Effector CD8-positive, alpha-beta T cell (primary cell): ENCODE measurements at regions not wholly inside any gene's neighbourhood (a gene's known extent, or its start where the extent isn't known, plus 50 kb on each side); places are given as distances from the start of the nearest gene placed in this dataset.
"Not testable (repeated sequence)": the region's sequence is repeated elsewhere in the genome, so short reads cannot be mapped to it uniquely, and the experiment has no call there.

ENCODE experiments used
- DNase-seq: peaks from one replicate; lab custom pipeline; 2025; lab: John Stamatoyannopoulos, UW

GRCh38 chr3:31184261-31185061 is 290.0 kb upstream of the GADL1 start:
- no peak for DNase-seq

DNA sequence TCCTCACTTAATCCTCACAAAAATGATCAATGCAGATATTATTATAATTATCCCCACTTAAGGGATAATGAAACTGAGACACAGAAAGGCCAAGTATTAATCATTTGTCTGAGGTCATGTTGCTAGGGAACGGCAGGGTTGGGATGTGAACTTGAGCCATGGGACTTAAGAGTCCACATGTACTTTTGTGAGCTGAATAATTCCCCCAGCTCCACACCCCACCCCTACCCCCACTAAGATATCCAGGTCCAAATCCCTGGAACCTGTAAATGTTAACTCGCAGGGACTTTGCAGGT is 290.5 kb upstream of the GADL1 start:
- no peak for DNase-seq

- DNase-seq = no peak
These were observed 291.6 kb upstream of the GADL1 start for GRCh38 chr3:31186041-31186440.

GRCh38 chr3:31187380-31187779 is 292.9 kb upstream of the GADL1 start:
- DNase-seq = no peak

- no peak for DNase-seq
These were observed 293.7 kb upstream of the GADL1 start for GRCh38 chr3:31188112-31188511.

DNA sequence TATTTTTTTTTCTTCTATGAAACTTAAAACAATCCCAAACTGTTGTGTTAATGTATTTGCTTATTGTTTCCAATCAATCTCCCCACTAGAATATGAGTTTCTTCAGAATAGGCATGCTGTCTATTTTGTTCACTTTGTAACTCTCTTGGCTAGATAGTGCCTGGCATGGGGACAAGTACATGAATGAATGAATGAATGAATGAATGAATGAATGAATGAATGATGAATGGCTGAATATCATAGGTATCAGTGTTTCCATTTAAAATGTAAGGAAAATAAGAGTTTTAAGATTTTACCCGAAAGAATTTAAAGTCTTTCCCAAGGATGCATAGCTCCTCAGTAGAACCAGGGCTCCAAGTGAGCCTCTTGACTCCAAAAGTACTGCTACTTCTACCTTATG is 294.9 kb upstream of the GADL1 start:
- no peak for DNase-seq

- DNase-seq = no peak
These were observed 295.5 kb upstream of the GADL1 start for GRCh38 chr3:31189971-31190370.

- no peak for DNase-seq
These were observed 296.9 kb upstream of the GADL1 start for GRCh38 chr3:31191354-31191753.

GRCh38 chr3:31193429-31193828 is 299.0 kb upstream of the GADL1 start:
- DNase-seq = no peak

GRCh38 chr3:31193871-31194270 is 299.4 kb upstream of the GADL1 start:
- no peak for DNase-seq

GRCh38 chr3:31196261-31196660 is 301.8 kb upstream of the GADL1 start:
- DNase-seq = no peak

GRCh38 chr3:31196881-31197364 is 302.5 kb upstream of the GADL1 start:
- DNase-seq = no peak

DNA sequence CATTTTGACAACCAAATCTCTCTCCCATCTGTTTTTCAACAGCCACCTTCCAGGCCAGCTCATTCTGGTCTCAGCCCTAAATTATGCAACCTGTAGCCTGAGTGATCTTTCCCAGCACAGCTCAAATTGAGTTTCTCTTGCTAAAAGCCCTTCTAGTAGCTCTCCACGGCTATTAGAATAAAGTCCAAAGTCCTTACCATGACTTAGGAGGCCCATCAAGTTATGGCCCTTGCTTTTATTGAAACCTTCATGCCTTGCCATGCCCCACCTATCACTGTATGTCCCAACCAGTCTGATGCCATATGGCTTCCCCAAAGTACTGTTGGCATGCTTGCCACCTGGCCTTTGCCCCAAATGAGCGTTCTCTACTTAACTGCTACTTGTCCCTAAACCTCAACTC is 303.5 kb upstream of the GADL1 start:
- DNase-seq = no peak

GRCh38 chr3:31198890-31199289 is 304.4 kb upstream of the GADL1 start:
- no peak for DNase-seq

- DNase-seq = no peak
These were observed 309.7 kb upstream of the GADL1 start for GRCh38 chr3:31203960-31204795.

GRCh38 chr3:31204796-31205056 is 310.3 kb upstream of the GADL1 start:
- DNase-seq = not testable (repeated sequence)

DNA sequence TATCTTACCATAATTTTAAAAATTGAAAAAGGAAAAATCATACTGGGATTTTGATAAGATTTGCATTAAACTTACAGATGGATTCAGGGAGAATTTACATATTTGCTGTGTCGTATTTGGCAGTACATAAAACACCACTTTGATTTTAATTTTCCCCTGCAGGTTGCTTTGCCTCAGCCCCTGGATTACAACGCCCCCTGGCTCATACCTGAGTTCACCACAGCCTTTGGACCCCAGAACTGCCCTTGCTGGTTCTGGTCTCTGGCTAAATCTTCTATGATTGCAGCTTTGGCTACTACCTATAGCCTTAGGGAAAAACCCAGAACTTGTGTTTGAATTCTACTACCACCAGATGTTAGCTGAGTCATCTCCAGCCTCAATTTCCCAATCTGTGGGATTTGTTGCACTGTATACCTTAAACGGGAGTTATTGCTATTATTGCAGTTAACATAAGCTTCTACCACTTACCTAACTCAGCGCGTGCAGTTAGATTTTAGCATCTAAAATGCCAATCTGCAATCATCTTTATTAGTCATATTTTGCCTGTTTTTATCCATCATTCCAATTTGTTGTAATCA is 315.7 kb upstream of the GADL1 start:
- DNase-seq = no peak

- no peak for DNase-seq
These were observed 318.7 kb upstream of the STT3B start for GRCh38 chr3:31213869-31214486.

GRCh38 chr3:31218082-31218481 is 314.6 kb upstream of the STT3B start:
- DNase-seq = no peak

GRCh38 chr3:31219131-31219843 is 313.4 kb upstream of the STT3B start:
- no peak for DNase-seq

DNA sequence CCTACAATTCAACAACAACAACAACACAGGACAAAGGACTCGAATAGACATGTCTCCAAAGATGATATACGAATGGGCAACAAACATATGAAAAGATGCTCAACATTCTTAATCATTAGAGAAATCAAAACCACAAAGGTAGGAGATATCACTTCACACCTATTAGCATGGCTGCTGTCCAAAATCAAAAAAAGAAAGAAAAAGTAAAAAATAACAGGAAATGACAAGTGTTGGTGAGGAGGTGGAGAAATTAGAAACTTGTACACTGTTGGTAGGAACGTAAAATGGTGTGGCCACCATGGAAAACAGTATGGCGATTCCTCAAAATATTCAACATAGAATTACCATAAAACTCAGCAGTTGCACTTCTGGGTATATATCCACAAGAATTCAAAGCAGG is 312.3 kb upstream of the STT3B start:
- no peak for DNase-seq

- no peak for DNase-seq
These were observed 309.4 kb upstream of the STT3B start for GRCh38 chr3:31223278-31223677.
